ENCODE measurements at regions not wholly inside any gene's neighbourhood (a gene's known extent, or its start where the extent isn't known, plus 50 kb on each side); places are given as distances from the start of the nearest gene placed in this dataset.

DNA sequence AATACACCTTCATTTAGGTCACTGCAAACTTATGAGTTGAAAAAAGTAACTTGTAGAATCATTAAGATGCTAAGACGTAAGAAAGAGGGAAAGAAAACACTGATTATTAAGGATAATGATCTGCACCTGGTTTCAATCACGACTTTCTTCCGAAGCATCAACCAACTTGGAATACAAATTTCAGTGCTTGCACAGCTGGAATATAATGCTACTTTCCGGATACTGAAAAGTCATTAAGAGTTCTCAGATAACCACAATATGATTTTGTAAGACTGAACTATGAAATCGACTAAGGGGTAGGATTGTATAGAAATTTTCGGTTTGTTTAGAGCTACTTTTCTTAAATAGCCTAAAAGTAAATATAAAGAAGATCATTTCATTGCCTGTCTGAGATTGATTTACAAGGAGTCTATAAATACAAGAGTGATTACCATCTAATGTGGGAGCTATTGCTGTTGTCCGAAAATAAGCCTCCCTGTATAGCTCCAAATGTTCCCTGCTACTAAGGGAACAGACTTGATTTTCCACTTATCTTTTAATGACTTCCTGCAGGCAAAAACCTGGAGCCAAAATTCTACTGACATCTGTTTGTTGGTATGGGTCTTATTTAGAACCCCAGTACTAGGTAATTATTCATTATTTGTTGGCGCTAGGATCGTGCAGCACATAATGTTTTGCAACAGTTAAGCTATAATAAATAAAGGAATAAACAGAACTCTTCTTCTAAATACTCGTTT, 673.3 kb downstream of the KCNT2 start:
- no peak for DNase-seq (ENCODE audit: extremely low read depth, low read depth)
- TF ChIP-seq, protein P1, sequence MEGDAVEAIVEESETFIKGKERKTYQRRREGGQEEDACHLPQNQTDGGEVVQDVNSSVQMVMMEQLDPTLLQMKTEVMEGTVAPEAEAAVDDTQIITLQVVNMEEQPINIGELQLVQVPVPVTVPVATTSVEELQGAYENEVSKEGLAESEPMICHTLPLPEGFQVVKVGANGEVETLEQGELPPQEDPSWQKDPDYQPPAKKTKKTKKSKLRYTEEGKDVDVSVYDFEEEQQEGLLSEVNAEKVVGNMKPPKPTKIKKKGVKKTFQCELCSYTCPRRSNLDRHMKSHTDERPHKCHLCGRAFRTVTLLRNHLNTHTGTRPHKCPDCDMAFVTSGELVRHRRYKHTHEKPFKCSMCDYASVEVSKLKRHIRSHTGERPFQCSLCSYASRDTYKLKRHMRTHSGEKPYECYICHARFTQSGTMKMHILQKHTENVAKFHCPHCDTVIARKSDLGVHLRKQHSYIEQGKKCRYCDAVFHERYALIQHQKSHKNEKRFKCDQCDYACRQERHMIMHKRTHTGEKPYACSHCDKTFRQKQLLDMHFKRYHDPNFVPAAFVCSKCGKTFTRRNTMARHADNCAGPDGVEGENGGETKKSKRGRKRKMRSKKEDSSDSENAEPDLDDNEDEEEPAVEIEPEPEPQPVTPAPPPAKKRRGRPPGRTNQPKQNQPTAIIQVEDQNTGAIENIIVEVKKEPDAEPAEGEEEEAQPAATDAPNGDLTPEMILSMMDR (IDR thresholded peaks at IDR 0.05; ENCODE audit: low read depth, low read length) = no peak

DNA sequence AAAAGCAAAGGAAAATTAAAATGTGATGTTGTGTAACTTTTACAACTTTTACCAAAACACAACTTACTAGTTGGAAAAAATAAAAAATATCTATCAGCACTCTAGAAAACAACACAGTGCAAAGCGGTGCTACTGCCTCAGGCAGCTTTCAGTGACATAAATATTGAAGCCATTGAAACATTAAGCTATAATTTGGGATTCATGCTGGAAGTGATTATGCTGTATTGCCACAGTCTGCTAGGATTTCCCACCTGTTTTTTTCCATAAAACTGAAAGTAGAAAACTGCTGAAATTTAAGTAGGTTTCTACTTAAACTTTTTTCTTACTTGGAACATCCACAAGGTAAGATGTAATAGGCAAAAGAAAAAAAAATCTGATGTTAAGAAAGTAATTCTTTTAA, 674.4 kb downstream of the KCNT2 start:
- DNase-seq (ENCODE audit: extremely low read depth, low read depth) = no peak
- TF ChIP-seq, protein P1 (IDR thresholded peaks at IDR 0.05; ENCODE audit: low read depth, low read length) = no peak

DNA sequence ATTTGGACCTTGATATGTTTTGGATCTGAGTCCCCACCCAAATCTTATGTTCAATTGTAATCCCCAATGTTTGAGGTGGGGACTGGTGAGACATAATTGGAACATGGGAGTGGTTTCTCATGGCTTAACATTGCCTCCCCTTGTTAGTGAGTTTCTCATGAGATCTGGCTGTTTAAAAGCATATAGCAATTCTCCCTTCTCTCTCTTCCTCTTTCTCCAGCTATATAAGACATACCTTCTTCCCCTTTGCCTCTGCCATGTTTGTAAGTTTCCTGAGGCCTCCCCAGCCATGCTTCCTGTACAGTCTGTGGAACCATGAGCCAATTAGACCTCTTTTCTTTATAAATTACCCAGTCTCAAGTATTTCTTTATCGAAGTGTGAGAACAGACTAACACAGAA, 692.4 kb downstream of the KCNT2 start:
- TF ChIP-seq, protein P1 (IDR thresholded peaks at IDR 0.05; ENCODE audit: low read depth, low read length) = no peak
- DNase-seq (ENCODE audit: extremely low read depth, low read depth) = no peak

DNA sequence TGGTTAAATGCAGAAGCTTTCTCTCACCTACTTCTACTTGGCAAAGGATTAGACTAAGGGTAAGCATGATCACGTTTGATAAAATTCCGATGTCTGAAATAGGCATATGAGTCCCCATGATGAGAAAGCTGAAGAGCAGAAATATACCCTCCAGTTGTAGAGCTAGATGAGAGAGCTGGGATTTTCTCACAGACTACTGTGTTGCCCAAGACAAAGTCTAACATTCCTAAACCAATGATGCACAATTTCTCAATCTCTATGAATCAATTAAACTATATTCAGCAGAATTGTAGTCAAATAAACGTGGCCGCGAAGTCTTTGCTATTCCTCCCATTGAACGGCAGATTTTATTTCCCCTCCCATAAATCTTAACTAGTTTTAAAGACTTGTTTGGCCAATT, 699.2 kb downstream of the KCNT2 start:
- DNase-seq (ENCODE audit: extremely low read depth, low read depth) = no peak
- TF ChIP-seq, protein P1 (IDR thresholded peaks at IDR 0.05; ENCODE audit: low read depth, low read length) = no peak

DNA sequence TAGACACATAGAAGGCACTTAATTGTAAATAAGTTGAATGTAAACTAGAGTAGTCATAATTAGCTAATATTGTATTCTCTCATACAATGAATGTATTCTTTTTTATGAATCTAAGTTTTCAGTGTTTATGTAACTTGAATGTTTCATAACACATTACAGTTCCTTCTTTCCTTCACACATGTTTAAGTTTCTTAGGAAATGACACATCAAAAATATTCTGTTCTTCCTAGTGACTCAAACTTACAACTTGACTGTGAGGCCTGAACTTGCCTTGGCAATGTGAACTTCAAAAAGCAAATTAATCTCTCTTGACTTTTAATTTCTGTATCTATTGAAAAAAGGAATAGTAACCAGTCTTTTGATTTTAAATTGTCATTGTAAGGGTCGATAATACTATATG, 700.1 kb downstream of the KCNT2 start:
- no peak for DNase-seq (ENCODE audit: extremely low read depth, low read depth)
- TF ChIP-seq, protein P1 (IDR thresholded peaks at IDR 0.05; ENCODE audit: low read depth, low read length) = no peak

DNA sequence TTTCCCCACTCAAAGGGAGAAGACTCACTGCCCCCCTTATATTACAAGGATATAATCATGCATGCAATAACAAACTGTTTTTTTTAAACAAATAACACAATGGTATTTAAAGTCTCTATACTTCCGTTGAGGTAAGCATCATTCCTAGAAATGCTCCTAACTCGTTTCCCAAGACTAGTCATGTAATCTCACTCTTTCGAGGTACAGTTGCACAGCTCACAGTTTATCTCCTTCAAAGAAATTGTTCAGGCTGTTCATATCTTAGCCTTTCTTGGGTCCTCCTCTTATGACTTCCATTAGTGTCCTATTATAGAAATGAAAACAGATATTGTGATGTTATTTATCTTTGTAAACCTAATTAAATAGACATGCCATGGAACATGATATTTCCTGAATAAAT, 705.0 kb downstream of the KCNT2 start:
- TF ChIP-seq, protein P1 (IDR thresholded peaks at IDR 0.05; ENCODE audit: low read depth, low read length) = no peak
- no peak for DNase-seq (ENCODE audit: extremely low read depth, low read depth)

DNA sequence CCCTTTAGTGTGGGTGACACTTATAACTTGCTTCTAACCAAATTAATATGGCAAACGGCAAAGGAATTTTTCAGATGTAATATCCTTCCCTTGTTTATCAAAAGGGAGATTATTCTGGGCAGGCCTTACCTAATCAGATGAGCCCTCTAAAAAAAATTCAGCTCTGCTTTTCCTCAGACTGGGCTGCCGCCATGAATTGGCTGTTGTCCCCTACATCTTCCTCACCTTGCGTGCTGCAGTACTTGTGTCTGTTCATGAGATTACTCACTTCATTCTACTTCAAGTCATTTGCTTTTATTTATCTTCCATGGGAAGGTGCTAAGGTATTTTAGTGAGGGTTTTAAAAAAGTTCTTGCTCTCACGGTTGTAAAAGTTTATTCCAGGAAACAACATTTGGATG, 705.5 kb downstream of the KCNT2 start:
- TF ChIP-seq, protein P1 (IDR thresholded peaks at IDR 0.05; ENCODE audit: low read depth, low read length) = no peak

More for the DNA sequence above, 705.5 kb downstream of the KCNT2 start:
- no peak for DNase-seq (ENCODE audit: extremely low read depth, low read depth)
